HL-60 (cell line): ENCODE measurements at regions not wholly inside any gene's neighbourhood (a gene's known extent, or its start where the extent isn't known, plus 50 kb on each side); places are given as distances from the start of the nearest gene placed in this dataset.

ENCODE experiments used
- GABPA ChIP-seq: IDR thresholded peaks from 2 replicates; pipeline ENCODE4 v1.6.1; 2012; ENCODE audit warnings: low read depth
- POLR2AphosphoS5 ChIP-seq: IDR thresholded peaks from 2 replicates; pipeline ENCODE4 v1.6.1; 2012; ENCODE audit warnings: low read depth
- REST ChIP-seq: IDR thresholded peaks from 2 replicates; pipeline ENCODE4 v1.6.1; 2012; ENCODE audit warnings: low read depth; ENCODE audit not compliant: insufficient replicate concordance
- SPI1 ChIP-seq: IDR thresholded peaks from 2 replicates; pipeline ENCODE4 v1.6.1; 2012; ENCODE audit warnings: low read depth, mild to moderate bottlenecking, borderline replicate concordance
- TF ChIP-seq, protein P1 (sequence below): IDR thresholded peaks from one replicate; pipeline ENCODE4 v1.5.1; 2011; ENCODE audit warnings: low read length, control low read depth, inconsistent platforms; ENCODE audit not compliant: insufficient read depth

- TF ChIP-seq, protein P1, sequence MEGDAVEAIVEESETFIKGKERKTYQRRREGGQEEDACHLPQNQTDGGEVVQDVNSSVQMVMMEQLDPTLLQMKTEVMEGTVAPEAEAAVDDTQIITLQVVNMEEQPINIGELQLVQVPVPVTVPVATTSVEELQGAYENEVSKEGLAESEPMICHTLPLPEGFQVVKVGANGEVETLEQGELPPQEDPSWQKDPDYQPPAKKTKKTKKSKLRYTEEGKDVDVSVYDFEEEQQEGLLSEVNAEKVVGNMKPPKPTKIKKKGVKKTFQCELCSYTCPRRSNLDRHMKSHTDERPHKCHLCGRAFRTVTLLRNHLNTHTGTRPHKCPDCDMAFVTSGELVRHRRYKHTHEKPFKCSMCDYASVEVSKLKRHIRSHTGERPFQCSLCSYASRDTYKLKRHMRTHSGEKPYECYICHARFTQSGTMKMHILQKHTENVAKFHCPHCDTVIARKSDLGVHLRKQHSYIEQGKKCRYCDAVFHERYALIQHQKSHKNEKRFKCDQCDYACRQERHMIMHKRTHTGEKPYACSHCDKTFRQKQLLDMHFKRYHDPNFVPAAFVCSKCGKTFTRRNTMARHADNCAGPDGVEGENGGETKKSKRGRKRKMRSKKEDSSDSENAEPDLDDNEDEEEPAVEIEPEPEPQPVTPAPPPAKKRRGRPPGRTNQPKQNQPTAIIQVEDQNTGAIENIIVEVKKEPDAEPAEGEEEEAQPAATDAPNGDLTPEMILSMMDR, result no peak
- TF ChIP-seq SPI1 (no peak), REST (no peak), POLR2AphosphoS5 (no peak), GABPA (no peak)
Observed at GRCh38 chrY:15779891-15780290, 1255.6 kb downstream of the NLGN4Y start.
